ENCODE measurements at regions not wholly inside any gene's neighbourhood (a gene's known extent, or its start where the extent isn't known, plus 50 kb on each side); places are given as distances from the start of the nearest gene placed in this dataset.

DNA sequence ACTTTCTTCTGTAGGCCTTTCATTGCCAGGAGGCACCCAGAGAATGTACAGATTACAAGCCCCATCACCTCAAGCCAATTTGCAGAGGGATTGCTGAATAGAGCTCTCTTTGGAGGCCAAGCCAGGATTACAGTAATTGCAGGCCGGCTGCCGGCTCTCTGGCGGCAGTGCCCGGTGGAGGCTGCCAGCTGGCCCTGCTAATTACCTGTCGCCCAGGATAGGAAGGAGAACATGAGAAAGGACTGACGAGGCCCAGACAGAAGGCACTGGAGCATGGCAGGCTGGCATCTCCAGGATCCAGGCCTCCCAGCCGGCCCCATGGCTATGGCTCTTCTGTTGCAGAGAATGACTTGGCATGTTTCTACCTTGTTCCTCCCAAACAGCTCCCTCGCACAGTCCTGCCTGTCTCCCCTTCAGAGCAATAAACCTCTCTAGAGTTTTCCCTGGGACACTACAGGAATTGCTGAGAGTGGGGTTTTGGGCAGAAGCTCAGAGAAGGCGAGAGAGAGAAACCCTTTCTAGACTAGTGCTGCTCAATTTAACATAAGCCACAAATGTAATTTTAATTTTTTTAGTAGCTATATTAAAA lies 273.6 kb upstream of the PROK2 start:
- no peak overlapping the region for H3K4me3 Mint-ChIP-seq (ENCODE audit: unreplicated experiment)
- no peaks in the 10 kb centered on the region for H3K9me3 Mint-ChIP-seq (ENCODE audit: unreplicated experiment)
- H3K27ac Mint-ChIP-seq (ENCODE audit: unreplicated experiment): no peak overlapping the region
- H3K36me3 Mint-ChIP-seq (ENCODE audit: unreplicated experiment): no peaks in the 10 kb centered on the region
- DNase-seq (ENCODE audit: extremely low spot score, unreplicated experiment): no peak
- H3K27me3 Mint-ChIP-seq (ENCODE audit: unreplicated experiment): peaks cover 38% of the 10 kb centered on the region
- H3K4me1 Mint-ChIP-seq (ENCODE audit: unreplicated experiment): no peaks in the 10 kb centered on the region
- TF ChIP-seq, protein P1, sequence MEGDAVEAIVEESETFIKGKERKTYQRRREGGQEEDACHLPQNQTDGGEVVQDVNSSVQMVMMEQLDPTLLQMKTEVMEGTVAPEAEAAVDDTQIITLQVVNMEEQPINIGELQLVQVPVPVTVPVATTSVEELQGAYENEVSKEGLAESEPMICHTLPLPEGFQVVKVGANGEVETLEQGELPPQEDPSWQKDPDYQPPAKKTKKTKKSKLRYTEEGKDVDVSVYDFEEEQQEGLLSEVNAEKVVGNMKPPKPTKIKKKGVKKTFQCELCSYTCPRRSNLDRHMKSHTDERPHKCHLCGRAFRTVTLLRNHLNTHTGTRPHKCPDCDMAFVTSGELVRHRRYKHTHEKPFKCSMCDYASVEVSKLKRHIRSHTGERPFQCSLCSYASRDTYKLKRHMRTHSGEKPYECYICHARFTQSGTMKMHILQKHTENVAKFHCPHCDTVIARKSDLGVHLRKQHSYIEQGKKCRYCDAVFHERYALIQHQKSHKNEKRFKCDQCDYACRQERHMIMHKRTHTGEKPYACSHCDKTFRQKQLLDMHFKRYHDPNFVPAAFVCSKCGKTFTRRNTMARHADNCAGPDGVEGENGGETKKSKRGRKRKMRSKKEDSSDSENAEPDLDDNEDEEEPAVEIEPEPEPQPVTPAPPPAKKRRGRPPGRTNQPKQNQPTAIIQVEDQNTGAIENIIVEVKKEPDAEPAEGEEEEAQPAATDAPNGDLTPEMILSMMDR (IDR thresholded peaks at IDR 0.05): no peak

DNA sequence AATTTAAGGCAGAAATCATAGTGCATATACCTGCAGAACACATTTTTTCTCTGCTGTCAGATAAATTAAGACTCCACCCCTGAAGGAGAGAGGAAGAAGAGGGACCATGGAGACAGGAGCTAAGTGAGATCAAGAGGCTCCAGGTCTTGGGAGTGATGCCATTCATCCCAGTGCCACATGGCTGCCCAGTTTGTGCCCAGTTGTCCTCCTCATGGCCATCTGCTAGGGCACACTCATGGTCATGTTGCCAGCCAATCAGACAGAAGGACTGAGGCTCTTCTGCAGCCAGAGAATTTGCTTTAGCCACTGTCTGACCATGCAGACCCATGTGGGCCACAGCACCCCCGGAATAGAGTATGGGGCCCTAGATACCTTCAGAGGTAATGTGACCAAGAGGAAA lies 270.5 kb upstream of the PROK2 start:
- Mint-ChIP-seq H3K4me1 (ENCODE audit: unreplicated experiment) (no peaks in the 10 kb centered on the region), H3K27ac (ENCODE audit: unreplicated experiment) (no peak overlapping the region), H3K4me3 (ENCODE audit: unreplicated experiment) (no peak overlapping the region), H3K9me3 (ENCODE audit: unreplicated experiment) (no peaks in the 10 kb centered on the region), H3K27me3 (ENCODE audit: unreplicated experiment) (peaks cover 17% of the 10 kb centered on the region), H3K36me3 (ENCODE audit: unreplicated experiment) (no peaks in the 10 kb centered on the region)
- TF ChIP-seq, protein P1 (IDR thresholded peaks at IDR 0.05): no peak
- DNase-seq (ENCODE audit: extremely low spot score, unreplicated experiment): no peak

DNA sequence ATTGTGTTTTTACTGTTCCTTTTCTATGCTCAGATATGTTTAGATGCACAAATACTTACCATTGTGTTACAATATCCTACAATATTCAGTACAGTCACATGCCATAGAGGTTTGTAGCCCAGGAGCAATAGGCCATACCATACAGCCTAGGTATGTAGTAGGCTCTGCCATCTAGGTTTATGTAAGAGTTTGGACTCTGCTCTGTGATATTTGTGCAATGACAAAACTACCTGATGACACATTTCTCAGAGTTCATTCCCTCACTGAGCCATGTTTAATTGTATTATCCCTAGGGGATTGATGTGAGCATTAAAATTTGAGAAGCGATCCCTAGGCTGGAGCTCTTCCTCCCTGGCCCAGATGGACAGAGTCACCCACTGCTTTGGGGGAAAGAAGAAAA lies 270.0 kb upstream of the PROK2 start:
- no peaks in the 10 kb centered on the region for H3K4me1 Mint-ChIP-seq (ENCODE audit: unreplicated experiment)
- peaks cover 16% of the 10 kb centered on the region for H3K27me3 Mint-ChIP-seq (ENCODE audit: unreplicated experiment)
- H3K9me3 Mint-ChIP-seq (ENCODE audit: unreplicated experiment): no peaks in the 10 kb centered on the region
- H3K36me3 Mint-ChIP-seq (ENCODE audit: unreplicated experiment): no peaks in the 10 kb centered on the region
- TF ChIP-seq, protein P1 (IDR thresholded peaks at IDR 0.05): no peak
- DNase-seq (ENCODE audit: extremely low spot score, unreplicated experiment): no peak
- no peak overlapping the region for H3K4me3 Mint-ChIP-seq (ENCODE audit: unreplicated experiment)
- no peak overlapping the region for H3K27ac Mint-ChIP-seq (ENCODE audit: unreplicated experiment)

DNA sequence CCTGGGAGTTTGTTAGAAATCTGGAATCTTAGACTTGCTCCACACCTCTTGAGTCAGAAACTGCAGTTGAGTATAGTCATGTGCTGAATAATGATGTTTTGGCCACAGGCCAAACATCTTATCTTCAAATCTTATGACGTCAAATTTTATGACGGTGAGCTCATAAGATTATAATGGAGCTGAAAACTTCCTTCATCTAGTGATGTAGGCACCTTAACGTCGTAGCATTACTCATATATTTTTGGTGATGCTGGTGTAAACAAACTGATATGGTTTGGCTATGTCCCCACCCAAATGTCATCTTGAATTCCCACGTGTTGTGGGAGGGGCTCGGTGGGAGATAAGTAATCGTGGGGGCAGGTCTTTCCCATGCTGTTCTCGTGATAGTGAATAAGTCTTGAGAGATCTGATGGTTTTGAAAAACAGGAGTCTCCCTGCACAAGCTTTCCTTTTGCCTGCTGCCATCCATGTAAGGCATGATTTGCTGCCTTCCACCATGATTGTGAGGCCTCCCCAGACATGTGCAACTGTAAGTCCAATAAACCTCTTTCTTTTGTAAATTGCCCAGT lies 268.0 kb upstream of the PROK2 start:
- H3K9me3 Mint-ChIP-seq (ENCODE audit: unreplicated experiment): no peaks in the 10 kb centered on the region
- peaks cover 22% of the 10 kb centered on the region for H3K27me3 Mint-ChIP-seq (ENCODE audit: unreplicated experiment)
- H3K27ac Mint-ChIP-seq (ENCODE audit: unreplicated experiment): no peak overlapping the region
- no peaks in the 10 kb centered on the region for H3K4me1 Mint-ChIP-seq (ENCODE audit: unreplicated experiment)
- no peaks in the 10 kb centered on the region for H3K36me3 Mint-ChIP-seq (ENCODE audit: unreplicated experiment)
- DNase-seq (ENCODE audit: extremely low spot score, unreplicated experiment): no peak
- TF ChIP-seq, protein P1 (IDR thresholded peaks at IDR 0.05): no peak
- H3K4me3 Mint-ChIP-seq (ENCODE audit: unreplicated experiment): no peak overlapping the region

DNA sequence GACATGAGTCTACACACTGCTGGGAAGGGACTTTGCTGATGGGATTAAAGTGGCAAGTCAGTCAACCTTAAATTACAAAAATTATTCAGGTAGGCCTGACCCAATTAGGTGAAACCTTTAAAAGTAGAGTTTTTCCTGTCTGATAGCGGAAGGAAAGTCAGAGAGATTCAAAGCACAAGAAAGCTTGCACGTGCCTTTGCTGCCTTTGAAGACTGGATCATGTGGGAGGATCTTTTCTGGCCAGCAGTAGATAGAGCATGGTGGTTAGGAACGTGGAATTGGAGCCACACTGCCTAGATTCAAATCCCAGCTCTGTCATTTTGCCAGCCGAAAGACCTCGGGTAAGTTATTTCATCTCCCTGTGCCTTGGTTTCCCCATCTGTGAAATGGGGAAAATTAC lies 265.8 kb upstream of the PROK2 start:
- H3K36me3 Mint-ChIP-seq (ENCODE audit: unreplicated experiment): no peaks in the 10 kb centered on the region
- peaks cover 22% of the 10 kb centered on the region for H3K27me3 Mint-ChIP-seq (ENCODE audit: unreplicated experiment)
- H3K9me3 Mint-ChIP-seq (ENCODE audit: unreplicated experiment): no peaks in the 10 kb centered on the region
- TF ChIP-seq, protein P1 (IDR thresholded peaks at IDR 0.05): no peak
- DNase-seq (ENCODE audit: extremely low spot score, unreplicated experiment): no peak
- H3K4me1 Mint-ChIP-seq (ENCODE audit: unreplicated experiment): no peaks in the 10 kb centered on the region
- H3K27ac Mint-ChIP-seq (ENCODE audit: unreplicated experiment): no peak overlapping the region
- no peak overlapping the region for H3K4me3 Mint-ChIP-seq (ENCODE audit: unreplicated experiment)

All from osteocyte (in vitro differentiated cells).